ENCODE measurements at regions not wholly inside any gene's neighbourhood (a gene's known extent, or its start where the extent isn't known, plus 50 kb on each side); places are given as distances from the start of the nearest gene placed in this dataset.

GRCh38 chr5:143890487-143890886 lies 78.5 kb downstream of the HMHB1 start:
- Histone ChIP-seq H3K4me1 (peaks cover 84 to 93% of the 10 kb centered on the region in 2 donors), H3K27me3 (no peaks in the 10 kb centered on the region), H3K36me3 (no peaks in the 10 kb centered on the region), H3K9me3 (no peaks in the 10 kb centered on the region), H3K4me3 (replicated peaks in 1 of 3) (no peak overlapping the region), H3K27ac (peak overlapping the region; percentile 51 to 89 (median 85))
- TF ChIP-seq, protein P1, sequence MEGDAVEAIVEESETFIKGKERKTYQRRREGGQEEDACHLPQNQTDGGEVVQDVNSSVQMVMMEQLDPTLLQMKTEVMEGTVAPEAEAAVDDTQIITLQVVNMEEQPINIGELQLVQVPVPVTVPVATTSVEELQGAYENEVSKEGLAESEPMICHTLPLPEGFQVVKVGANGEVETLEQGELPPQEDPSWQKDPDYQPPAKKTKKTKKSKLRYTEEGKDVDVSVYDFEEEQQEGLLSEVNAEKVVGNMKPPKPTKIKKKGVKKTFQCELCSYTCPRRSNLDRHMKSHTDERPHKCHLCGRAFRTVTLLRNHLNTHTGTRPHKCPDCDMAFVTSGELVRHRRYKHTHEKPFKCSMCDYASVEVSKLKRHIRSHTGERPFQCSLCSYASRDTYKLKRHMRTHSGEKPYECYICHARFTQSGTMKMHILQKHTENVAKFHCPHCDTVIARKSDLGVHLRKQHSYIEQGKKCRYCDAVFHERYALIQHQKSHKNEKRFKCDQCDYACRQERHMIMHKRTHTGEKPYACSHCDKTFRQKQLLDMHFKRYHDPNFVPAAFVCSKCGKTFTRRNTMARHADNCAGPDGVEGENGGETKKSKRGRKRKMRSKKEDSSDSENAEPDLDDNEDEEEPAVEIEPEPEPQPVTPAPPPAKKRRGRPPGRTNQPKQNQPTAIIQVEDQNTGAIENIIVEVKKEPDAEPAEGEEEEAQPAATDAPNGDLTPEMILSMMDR (IDR thresholded peaks at IDR 0.05), result no peak
- no peak for TF ChIP-seq POLR2A (IDR thresholded peaks at IDR 0.05)
- intact Hi-C loops (cut with DNase I), result no loop called here
- peak; percentile 48 to 52 for DNase-seq
- WGBS, 2 donors, result 32 to 39% methylated on average over 3 of the region's 3 CpGs

- 67 to 75% methylated on average over 1 of the region's 1 CpG for WGBS, 2 donors
- peak overlapping the region in 2 of 3 donors; percentile 85 to 89 for H3K27ac ChIP-seq
Measured at GRCh38 chr5:143892271-143892670, 80.3 kb downstream of the HMHB1 start.

GRCh38 chr5:143892908-143893307 lies 80.9 kb downstream of the HMHB1 start:
- Histone ChIP-seq H3K4me3 (replicated peaks in 1 of 3) (no peak overlapping the region), H3K27me3 (no peaks in the 10 kb centered on the region), H3K4me1 (peaks cover 69 to 81% of the 10 kb centered on the region in 2 donors), H3K9me3 (no peaks in the 10 kb centered on the region), H3K27ac (peak overlapping the region in 2 of 3 donors; percentile 85 to 89), H3K36me3 (no peaks in the 10 kb centered on the region)
- intact Hi-C loops (cut with DNase I), result no loop called here
- DNase-seq, result no peak
- 73 to 88% methylated on average over 2 of the region's 2 CpGs for WGBS, 2 donors
- no peak for TF ChIP-seq POLR2A (IDR thresholded peaks at IDR 0.05)
- TF ChIP-seq, protein P1 (IDR thresholded peaks at IDR 0.05), result no peak

More at GRCh38 chr5:143892271-143892670, 80.3 kb downstream of the HMHB1 start:
- DNase-seq, result no peak
- no peak overlapping the region for H3K4me3 ChIP-seq (replicated peaks in 1 of 3)
- TF ChIP-seq, protein P1 (IDR thresholded peaks at IDR 0.05), result no peak
- TF ChIP-seq POLR2A (IDR thresholded peaks at IDR 0.05), result no peak
- intact Hi-C loops (cut with DNase I), result no loop called here
- H3K36me3 ChIP-seq, result no peaks in the 10 kb centered on the region
- H3K27me3 ChIP-seq, result no peaks in the 10 kb centered on the region
- no peaks in the 10 kb centered on the region for H3K9me3 ChIP-seq
- H3K4me1 ChIP-seq, result peaks cover 73 to 85% of the 10 kb centered on the region in 2 donors

DNA sequence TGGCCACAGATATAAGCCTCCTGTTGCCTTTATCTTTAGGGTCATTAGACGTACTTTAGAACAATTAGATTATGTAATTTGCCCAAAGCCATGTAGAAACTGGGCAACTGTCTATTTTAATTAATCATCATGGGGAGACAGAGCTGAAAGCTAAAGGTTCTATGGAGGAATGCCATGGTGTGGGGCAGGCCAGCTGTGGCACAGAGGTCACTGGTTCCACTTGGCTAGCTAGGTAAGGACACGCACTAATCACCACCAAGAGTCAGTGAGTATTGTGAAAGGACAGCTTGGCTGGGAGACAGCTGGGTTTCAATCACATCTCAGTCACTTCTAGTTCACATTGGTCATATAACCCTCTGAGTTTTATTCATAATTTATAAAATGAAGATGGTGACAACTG lies 81.7 kb downstream of the HMHB1 start:
- peak; percentile 83 to 85 for DNase-seq
- Histone ChIP-seq H3K27ac (peak overlapping the region; percentile 22 to 89 (median 85)), H3K4me3 (replicated peaks in 1 of 3) (no peak overlapping the region), H3K4me1 (peaks cover 65 to 73% of the 10 kb centered on the region in 2 donors), H3K9me3 (no peaks in the 10 kb centered on the region), H3K36me3 (no peaks in the 10 kb centered on the region), H3K27me3 (no peaks in the 10 kb centered on the region)
- WGBS, 2 donors, result 41 to 48% methylated on average over 2 of the region's 2 CpGs
- intact Hi-C loops (cut with DNase I), result no loop called here
- TF ChIP-seq, protein P1 (IDR thresholded peaks at IDR 0.05), result no peak
- TF ChIP-seq POLR2A (IDR thresholded peaks at IDR 0.05), result no peak

DNA sequence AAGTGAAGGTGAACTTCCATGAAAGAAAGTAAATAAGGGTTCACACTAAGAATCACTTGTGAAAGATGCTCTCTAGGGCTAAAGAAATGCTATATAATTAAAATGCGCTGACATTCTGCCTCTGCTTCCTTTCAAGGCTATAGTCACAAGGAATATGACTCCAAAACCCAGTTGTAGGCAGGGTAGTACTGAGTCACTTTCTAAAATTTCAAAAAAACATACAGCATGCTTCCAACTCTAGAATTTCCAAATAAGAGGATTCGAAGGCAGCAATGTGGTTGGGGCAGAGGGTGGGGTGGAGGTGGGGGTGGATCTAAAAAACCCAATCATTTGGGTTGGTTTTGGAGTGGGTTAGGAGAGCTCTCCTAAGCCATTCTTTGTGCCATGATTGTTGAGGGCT lies 84.6 kb downstream of the HMHB1 start:
- Histone ChIP-seq H3K4me3 (replicated peaks in 1 of 3) (no peak overlapping the region), H3K9me3 (no peaks in the 10 kb centered on the region), H3K27me3 (no peaks in the 10 kb centered on the region), H3K36me3 (no peaks in the 10 kb centered on the region), H3K27ac (no peak overlapping the region), H3K4me1 (peaks cover 37 to 44% of the 10 kb centered on the region in 2 donors)
- intact Hi-C loops (cut with DNase I), result no loop called here
- no peak for DNase-seq
- 86 to 89% methylated on average over 2 of the region's 2 CpGs for WGBS, 2 donors
- TF ChIP-seq POLR2A (IDR thresholded peaks at IDR 0.05), result no peak
- TF ChIP-seq, protein P1 (IDR thresholded peaks at IDR 0.05), result no peak
